ENCODE measurements at regions not wholly inside any gene's neighbourhood (a gene's known extent, or its start where the extent isn't known, plus 50 kb on each side); places are given as distances from the start of the nearest gene placed in this dataset.
"Not testable (repeated sequence)": the region's sequence is repeated elsewhere in the genome, so short reads cannot be mapped to it uniquely, and the experiment has no call there.

DNA sequence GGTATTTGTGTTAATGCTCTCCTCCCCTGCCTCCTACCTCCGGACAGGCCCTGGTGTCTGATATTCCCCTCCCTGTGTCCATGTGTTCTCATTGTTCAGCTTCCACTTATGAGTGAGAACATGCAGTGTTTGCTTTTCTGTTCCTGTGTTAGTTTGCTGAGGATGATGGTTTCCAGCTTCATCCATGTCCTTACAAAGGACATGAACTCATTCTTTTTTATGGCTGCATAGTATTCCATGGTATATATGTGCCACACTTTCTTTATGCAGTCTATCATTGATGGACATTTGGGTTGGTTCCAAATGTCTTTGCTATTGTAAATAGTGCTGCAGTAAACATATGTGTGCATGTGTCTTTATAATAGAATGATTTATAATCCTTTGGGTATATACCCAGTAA, 105.2 kb upstream of the SNX2 start:
- H3K4me1 Mint-ChIP-seq (ENCODE audit: low read depth); H3K9me3 Mint-ChIP-seq; H3K27me3 Mint-ChIP-seq; H3K36me3 Mint-ChIP-seq (ENCODE audit: low read depth); H3K4me3 Mint-ChIP-seq: not testable (repeated sequence)
- peak overlapping the region; percentile 34 for H3K27ac Mint-ChIP-seq

DNA sequence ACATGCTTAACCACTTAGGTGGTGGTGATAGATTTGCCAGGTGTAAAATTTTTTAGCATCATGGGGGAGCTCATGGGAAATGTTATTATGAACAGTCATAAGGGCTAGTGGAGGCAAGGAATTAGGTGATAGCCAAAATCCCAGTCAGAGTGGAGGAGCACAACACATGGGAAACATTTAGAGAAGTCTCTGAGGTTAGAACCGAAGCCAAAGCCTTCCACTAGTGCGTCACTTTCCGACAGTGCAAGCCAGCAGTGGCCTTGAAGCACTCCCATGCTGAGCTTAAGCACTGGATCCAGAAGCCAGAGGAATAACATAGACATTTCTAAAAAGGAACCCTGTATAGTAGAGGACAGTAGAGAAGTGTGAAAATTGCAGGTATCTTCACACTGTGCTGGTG, 101.5 kb upstream of the SNX2 start:
- Mint-ChIP-seq H3K4me3 (no peak overlapping the region), H3K4me1 (ENCODE audit: low read depth) (no peaks in the 10 kb centered on the region), H3K27me3 (peaks cover 16% of the 10 kb centered on the region), H3K9me3 (peaks cover 8% of the 10 kb centered on the region), H3K36me3 (ENCODE audit: low read depth) (no peaks in the 10 kb centered on the region), H3K27ac (no peak overlapping the region)

DNA sequence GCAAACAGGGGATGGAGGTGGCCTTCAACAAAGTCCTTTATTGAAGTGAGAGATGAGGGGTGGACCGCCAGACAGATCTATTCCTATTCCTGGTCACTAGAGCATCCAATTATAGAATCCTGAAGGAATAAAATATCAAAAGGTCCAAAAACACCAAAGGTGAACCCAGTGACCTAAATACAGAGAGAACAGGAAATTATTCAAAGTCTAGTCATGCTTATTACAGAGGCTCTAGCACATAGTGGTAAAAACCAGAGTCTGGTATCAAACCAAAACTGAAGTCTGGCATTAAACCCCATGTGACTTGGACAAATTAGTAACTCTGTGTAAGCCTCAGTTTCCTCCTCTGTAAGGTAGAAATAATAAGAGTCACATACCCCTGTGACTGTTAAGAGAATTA, 100.5 kb upstream of the SNX2 start:
- peaks cover 8% of the 10 kb centered on the region for H3K9me3 Mint-ChIP-seq

DNA sequence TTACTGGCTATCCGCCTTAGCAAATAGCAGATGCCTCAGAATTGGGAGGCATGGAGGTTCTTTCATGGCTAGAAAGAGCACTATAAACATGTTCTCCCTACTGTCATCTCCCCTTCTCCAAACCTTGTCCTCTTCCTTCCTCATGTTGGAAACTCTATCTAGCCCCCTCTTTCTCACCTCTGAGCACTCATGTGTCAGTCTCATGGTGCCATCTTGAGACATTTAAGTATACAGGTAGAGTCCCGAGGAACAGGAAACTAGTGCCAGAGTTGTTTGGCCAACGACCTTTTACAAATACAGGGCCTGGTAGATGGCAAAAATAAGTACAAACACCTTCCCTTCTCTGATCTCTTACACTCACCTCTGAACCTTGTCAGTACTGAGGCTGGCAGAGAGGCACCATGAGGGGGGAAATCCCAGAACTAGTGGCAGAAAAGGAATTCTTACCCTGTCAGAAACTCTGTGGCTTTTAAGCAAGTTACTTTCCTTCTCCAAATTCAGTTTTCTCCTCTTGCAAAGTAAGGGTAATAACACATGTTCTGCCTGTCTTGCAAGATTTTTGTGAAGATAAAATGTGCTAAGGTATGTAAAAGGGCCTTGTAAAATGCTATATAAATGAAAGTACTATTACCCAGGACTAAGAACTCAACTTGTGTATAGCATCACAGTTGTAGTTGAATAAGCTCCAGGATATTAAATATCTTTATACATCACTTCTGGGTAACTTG, 94.1 kb upstream of the SNX2 start:
- H3K9me3 Mint-ChIP-seq: peaks cover 3% of the 10 kb centered on the region
- H3K4me1 Mint-ChIP-seq (ENCODE audit: low read depth): no peaks in the 10 kb centered on the region
- no peak overlapping the region for H3K27ac Mint-ChIP-seq
- peaks cover 13% of the 10 kb centered on the region for H3K27me3 Mint-ChIP-seq
- no peak overlapping the region for H3K4me3 Mint-ChIP-seq
- no peaks in the 10 kb centered on the region for H3K36me3 Mint-ChIP-seq (ENCODE audit: low read depth)

More for the DNA sequence above, 100.5 kb upstream of the SNX2 start:
- no peaks in the 10 kb centered on the region for H3K4me1 Mint-ChIP-seq (ENCODE audit: low read depth)
- peaks cover 16% of the 10 kb centered on the region for H3K27me3 Mint-ChIP-seq
- no peak overlapping the region for H3K4me3 Mint-ChIP-seq
- H3K27ac Mint-ChIP-seq: no peak overlapping the region
- H3K36me3 Mint-ChIP-seq (ENCODE audit: low read depth): no peaks in the 10 kb centered on the region

DNA sequence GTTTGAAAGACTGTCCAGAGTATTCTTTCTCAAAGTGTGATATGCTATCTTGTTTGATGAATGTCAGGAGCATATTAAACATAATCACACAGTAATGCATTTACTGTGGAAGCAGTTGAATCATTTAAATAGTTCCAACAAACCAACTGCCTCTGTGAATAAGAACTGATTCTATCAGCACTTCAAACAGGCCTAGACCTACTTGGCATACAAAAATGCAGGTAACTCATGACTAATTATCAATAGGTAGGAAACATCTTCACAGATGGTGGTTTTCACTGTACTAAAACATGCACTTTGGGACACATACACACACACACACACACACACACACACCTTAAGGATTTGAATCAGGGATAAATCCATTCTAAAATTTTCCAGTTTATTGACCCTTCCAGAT, 91.2 kb upstream of the SNX2 start:
- Mint-ChIP-seq H3K36me3 (ENCODE audit: low read depth) (no peaks in the 10 kb centered on the region), H3K27ac (no peak overlapping the region), H3K4me1 (ENCODE audit: low read depth) (no peaks in the 10 kb centered on the region), H3K9me3 (peaks cover 3% of the 10 kb centered on the region), H3K4me3 (no peak overlapping the region), H3K27me3 (peaks cover 6% of the 10 kb centered on the region)

DNA sequence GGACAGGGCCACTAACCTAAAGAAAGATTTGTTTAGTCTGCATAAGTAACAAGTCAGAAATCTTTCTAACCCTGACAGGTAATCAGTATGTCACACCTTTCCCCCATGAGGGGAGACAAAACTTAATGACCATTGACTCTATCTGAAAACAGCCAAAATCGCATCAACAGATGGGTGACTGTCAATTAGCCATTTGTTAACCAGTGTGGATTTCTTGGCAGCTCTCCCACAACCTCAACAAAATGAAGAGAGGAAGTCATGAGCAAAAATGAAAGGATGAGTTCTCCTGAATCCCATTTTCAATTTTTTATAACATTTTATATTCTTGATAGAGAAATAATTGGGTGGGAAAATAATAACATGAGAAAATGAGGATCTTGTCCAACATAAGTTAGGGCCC, 84.6 kb upstream of the SNX2 start:
- Mint-ChIP-seq H3K4me3 (no peak overlapping the region), H3K27ac (no peak overlapping the region), H3K36me3 (ENCODE audit: low read depth) (no peaks in the 10 kb centered on the region), H3K4me1 (ENCODE audit: low read depth) (peaks cover 3% of the 10 kb centered on the region), H3K27me3 (no peaks in the 10 kb centered on the region), H3K9me3 (no peaks in the 10 kb centered on the region)

DNA sequence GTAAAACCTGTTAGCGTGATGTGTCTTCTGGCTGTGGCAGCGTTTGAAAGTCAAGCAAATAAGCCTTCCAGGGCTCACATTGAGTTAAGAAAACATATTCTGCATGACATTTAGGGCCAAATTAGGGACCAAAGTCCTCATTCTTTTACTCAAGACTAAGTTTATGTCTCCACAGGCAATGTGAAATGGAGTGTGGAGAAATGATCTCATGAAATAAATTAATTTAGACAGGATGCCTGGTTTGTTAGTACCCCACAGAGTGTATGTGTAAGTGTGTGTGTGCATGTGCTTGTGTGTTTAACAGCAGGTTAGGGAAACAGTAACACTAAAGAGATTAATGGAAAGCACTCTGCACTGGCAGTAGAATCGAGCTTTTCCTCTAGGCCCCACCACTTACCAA, 82.9 kb upstream of the SNX2 start:
- Mint-ChIP-seq H3K9me3 (no peaks in the 10 kb centered on the region), H3K4me1 (ENCODE audit: low read depth) (peaks cover 3% of the 10 kb centered on the region), H3K36me3 (ENCODE audit: low read depth) (no peaks in the 10 kb centered on the region), H3K4me3 (no peak overlapping the region), H3K27ac (no peak overlapping the region), H3K27me3 (no peaks in the 10 kb centered on the region)

DNA sequence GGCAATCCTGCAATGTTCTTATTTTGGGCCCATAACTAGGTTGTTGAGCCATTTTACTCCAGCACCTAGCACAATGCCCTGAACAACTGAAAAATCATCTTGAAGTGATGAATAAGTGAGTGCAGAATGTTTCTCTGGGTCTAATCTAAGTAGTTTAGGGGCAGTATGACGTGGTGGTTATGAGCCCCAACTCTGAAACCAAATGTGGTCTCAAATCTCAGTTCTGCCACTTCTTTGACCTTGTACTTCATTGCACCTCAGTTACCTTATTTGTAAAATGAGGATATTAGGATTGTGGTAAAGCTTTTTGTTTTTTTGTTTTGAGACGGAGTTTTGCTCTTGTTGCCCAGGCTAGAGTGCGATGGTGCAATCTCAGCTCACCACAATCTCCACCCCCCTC, 80.9 kb upstream of the SNX2 start:
- Mint-ChIP-seq H3K27me3 (no peaks in the 10 kb centered on the region), H3K4me1 (ENCODE audit: low read depth) (peaks cover 8% of the 10 kb centered on the region), H3K27ac (no peak overlapping the region)

DNA sequence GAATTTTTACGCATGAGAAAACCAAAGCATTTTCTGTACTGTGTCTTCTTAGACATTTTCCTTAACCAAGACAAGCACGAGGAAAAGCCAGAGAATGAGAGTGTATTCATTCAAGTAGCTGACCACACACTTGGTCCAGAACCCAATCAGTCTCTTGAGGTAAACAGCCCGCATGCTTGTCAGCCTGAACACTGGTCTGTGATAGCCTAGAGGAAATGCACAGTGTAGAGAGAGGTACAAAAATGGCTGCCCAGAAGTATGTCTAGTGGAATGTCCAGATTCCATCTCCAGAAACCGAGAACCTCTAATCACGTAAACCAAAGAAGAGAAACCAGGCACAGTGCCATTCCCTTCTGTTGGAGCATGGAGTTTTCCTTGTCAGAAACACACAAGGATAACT, 80.0 kb upstream of the SNX2 start:
- peaks cover 5% of the 10 kb centered on the region for H3K4me1 Mint-ChIP-seq (ENCODE audit: low read depth)
- no peaks in the 10 kb centered on the region for H3K36me3 Mint-ChIP-seq (ENCODE audit: low read depth)
- no peak overlapping the region for H3K4me3 Mint-ChIP-seq
- no peak overlapping the region for H3K27ac Mint-ChIP-seq
- no peaks in the 10 kb centered on the region for H3K9me3 Mint-ChIP-seq
- H3K27me3 Mint-ChIP-seq: no peaks in the 10 kb centered on the region

More for the DNA sequence above, 80.9 kb upstream of the SNX2 start:
- no peaks in the 10 kb centered on the region for H3K36me3 Mint-ChIP-seq (ENCODE audit: low read depth)
- no peak overlapping the region for H3K4me3 Mint-ChIP-seq
- no peaks in the 10 kb centered on the region for H3K9me3 Mint-ChIP-seq

DNA sequence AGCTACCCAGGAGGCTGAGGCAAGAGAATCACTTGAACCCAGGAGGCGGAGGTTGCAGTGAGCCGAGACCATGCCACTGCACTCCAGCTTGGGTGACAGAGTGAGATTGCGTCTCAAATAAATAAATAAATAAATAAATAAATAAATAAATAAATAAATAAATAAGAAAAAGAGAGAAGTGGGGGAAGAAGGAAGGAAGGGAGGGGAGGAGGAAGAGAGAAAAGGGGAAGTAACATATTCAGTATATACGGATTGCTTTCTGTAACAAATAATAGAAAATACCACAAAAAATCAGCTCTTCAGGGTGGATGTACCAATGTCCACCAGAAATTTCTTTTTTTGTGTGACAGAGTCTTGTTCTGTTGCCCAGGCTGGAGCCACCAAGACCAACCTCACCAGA, 78.1 kb upstream of the SNX2 start:
- peaks cover 12% of the 10 kb centered on the region for H3K4me1 Mint-ChIP-seq (ENCODE audit: low read depth)
- H3K9me3 Mint-ChIP-seq; H3K36me3 Mint-ChIP-seq (ENCODE audit: low read depth); H3K27ac Mint-ChIP-seq; H3K27me3 Mint-ChIP-seq; H3K4me3 Mint-ChIP-seq: not testable (repeated sequence)

DNA sequence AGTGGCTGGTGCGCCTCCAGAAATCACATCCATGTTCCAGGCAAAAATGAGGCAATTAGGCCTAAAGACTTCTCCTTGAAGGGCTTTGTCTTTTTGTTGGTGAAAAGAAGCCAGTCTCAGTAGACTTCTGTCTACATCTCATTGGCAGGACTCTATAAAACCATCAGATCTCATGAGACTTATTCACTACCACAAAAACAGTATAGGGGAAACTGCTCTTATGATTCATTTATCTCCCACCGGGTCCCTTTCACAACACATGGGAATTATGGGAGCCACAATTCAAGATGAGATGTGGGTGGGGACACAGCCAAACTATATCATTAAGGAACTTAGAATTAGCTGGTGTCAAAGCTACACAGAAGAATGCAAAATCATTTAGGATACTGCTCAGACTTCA, 77.7 kb upstream of the SNX2 start:
- no peaks in the 10 kb centered on the region for H3K36me3 Mint-ChIP-seq (ENCODE audit: low read depth)
- H3K27me3 Mint-ChIP-seq: no peaks in the 10 kb centered on the region
- no peaks in the 10 kb centered on the region for H3K9me3 Mint-ChIP-seq
- H3K4me3 Mint-ChIP-seq: no peak overlapping the region
- H3K27ac Mint-ChIP-seq: no peak overlapping the region
- H3K4me1 Mint-ChIP-seq (ENCODE audit: low read depth): peaks cover 15% of the 10 kb centered on the region

DNA sequence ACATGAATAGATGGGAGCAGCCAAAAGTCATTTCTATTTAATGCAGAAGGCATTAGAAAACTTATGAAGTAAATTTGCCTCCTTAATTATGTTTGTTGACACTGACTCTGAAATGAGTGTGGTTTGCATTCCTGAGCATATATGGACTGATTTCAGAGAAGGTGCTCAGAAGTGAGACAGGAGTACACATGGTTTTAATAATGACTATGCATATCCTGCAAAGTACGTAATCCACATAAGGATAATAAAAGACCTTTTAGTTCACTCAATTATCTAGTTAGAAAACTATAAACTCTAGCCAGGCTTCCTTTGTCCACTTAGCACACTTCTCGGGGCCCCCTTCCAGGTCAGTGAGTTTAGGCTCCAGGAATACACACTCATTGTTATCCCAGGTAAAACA, 75.7 kb upstream of the SNX2 start:
- Mint-ChIP-seq H3K4me1 (ENCODE audit: low read depth) (peaks cover 15% of the 10 kb centered on the region), H3K27me3 (peaks cover 4% of the 10 kb centered on the region), H3K4me3 (no peak overlapping the region), H3K9me3 (no peaks in the 10 kb centered on the region), H3K36me3 (ENCODE audit: low read depth) (no peaks in the 10 kb centered on the region), H3K27ac (no peak overlapping the region)

DNA sequence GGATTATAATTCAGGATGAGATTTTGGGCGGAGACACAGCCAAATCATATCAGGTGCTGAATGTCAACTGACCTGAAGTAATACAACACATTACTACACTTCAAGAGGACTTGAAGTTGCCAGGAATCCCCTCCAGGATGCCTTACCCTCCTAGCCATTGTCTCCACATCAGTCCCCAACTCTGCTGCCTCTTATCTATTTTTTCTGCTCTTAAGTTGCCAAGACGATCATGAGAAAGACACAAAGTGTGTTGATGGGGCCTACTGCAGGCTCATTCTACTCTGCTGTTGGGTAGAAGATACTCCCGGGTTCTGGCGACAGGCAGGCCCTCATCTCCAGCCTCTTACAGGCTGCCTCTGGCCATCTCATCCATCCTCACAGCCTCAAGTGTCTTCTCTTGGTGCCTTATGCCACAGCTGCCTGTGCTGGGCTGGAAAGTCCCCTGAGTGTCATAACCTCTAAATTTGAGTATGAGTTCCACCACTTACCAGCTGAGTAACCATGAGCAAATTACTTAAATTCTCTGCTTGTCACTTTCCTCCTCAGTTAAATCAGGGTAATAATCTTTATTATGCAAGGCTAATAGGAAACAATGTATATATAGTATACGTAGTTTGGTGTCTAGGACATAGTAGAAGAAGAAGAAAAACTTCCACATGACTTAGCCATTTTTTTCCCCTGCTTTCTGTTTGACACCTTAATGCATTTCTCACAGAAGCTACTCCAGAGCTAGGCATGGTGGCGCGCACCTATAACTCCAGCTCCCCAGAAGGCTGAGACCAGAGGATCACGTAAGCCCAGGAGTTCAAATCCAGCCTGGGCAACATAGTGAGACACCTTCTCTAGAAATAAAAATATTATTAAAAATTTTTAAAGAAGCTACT, 73.0 kb upstream of the SNX2 start:
- H3K36me3 Mint-ChIP-seq (ENCODE audit: low read depth): no peaks in the 10 kb centered on the region
- peaks cover 14% of the 10 kb centered on the region for H3K27me3 Mint-ChIP-seq
- H3K27ac Mint-ChIP-seq: peak overlapping the region; percentile 84
- H3K4me3 Mint-ChIP-seq: no peak overlapping the region
- H3K9me3 Mint-ChIP-seq: no peaks in the 10 kb centered on the region
- peaks cover 14% of the 10 kb centered on the region for H3K4me1 Mint-ChIP-seq (ENCODE audit: low read depth)

DNA sequence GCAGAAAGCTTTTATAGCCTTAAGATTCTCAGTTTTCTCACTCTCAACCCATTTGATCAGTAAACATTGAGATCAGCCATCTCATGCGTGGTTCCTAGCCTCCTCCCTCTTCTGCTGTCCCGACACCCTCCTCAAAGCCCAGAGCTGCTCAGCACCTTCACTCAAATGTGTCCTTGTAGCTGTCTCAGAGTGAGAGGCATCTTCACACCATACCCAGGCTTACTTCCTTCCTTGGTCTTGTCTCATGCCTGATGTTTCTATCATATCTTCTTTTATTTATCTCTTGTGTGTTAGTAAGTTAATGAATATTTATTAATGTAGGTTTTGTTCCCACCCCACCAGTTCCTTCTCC, 72.4 kb upstream of the SNX2 start:
- no peaks in the 10 kb centered on the region for H3K9me3 Mint-ChIP-seq
- peaks cover 14% of the 10 kb centered on the region for H3K27me3 Mint-ChIP-seq
- H3K36me3 Mint-ChIP-seq (ENCODE audit: low read depth): no peaks in the 10 kb centered on the region
- peak overlapping the region; percentile 41 for H3K4me3 Mint-ChIP-seq
- H3K27ac Mint-ChIP-seq: peak overlapping the region; percentile 84
- H3K4me1 Mint-ChIP-seq (ENCODE audit: low read depth): peaks cover 9% of the 10 kb centered on the region

DNA sequence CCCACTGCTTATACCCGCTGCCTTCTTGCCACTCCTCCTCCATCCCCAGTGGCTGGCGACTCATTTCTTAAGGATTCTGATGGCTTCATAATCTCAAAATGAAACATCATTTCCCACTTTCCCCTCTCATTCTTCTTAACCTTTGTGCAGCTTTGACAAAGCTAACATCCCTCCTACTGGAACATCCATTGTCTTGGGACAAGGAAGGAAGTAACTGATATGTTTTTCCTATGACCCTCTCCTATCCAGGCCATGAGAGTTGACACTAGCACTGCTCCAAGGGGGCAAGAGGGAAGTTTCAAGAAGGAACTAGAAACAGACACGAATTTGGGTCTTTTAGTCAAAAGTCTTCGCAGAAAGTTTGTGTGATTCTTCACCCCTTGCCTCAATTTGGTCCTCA, 71.7 kb upstream of the SNX2 start:
- Mint-ChIP-seq H3K36me3 (ENCODE audit: low read depth) (no peaks in the 10 kb centered on the region), H3K27me3 (peaks cover 14% of the 10 kb centered on the region), H3K27ac (no peak overlapping the region), H3K4me3 (no peak overlapping the region), H3K9me3 (no peaks in the 10 kb centered on the region), H3K4me1 (ENCODE audit: low read depth) (peaks cover 9% of the 10 kb centered on the region)
